ENCODE measurements at regions not wholly inside any gene's neighbourhood (a gene's known extent, or its start where the extent isn't known, plus 50 kb on each side); places are given as distances from the start of the nearest gene placed in this dataset.

DNA sequence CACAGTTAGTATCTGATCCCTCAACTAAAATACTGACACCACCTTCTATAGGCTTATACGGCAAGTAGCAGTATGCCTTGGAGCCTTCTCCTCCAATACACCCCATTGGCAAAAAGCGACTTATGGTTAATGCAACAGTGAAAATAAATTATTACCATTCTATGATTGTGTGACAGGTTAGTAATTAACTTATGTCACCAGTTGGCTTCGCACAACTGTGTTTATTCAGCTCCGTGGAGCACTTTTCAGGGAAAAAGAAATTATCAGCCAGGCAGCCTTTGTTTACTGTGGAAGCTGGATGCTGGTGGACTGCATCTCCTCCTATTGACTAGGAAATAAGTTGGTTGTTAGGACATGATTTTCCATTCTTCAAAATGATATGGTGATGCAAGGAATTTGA, 833.8 kb upstream of the RBFOX1 start:
- DNase-seq: no peak

DNA sequence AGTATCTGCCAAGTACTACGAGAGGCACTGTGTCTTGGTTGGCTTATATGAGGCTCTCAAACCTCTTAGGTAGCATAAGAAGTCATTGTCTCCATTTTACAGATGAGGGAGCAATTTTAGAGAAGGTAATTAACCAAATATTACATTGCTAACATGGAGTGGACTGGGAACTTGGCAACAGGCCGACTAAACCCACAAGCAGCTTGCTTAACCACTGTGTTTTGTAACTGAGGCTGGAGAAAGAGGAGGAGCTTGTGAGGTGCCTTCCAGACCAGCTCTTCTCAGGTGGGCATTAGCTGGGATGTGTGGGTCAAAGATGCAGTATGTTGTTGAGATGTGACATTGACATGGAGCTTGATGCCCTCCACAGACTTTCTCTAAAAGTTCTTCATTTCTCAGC, 835.6 kb upstream of the RBFOX1 start:
- no peak for DNase-seq

DNA sequence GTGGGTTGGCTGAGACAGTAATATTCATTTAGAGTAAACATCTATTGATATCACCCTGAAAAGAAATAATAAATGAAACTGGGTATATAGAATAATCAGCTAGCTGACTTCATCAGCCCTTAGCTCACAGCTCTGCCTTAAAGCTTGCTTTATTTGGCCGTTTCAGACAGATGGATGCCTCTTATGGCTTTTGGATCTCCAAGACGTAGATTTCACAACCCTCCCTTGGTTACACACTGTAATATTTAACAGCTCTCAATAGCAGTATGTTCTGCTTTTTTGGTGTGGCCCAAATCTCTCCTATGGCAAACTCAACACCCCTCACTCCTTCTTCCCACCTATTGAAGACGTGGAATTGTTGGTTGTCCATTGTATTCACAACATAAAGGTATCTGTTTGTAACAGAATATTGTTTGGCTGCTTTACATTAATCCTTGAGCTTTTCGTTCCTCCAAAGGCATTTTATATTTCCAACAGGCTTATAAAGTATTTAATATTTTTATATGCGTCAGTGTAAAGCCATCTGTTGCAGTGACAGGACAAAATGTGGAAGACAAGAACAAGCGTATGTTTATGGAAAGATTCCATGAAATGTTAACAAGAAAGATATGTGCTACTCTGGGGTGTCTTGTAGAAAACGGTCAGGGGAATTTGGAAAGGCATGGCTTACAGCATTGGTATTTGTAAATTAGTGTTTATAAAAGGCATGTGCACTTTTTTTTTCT, 837.0 kb upstream of the RBFOX1 start:
- DNase-seq: no peak

DNA sequence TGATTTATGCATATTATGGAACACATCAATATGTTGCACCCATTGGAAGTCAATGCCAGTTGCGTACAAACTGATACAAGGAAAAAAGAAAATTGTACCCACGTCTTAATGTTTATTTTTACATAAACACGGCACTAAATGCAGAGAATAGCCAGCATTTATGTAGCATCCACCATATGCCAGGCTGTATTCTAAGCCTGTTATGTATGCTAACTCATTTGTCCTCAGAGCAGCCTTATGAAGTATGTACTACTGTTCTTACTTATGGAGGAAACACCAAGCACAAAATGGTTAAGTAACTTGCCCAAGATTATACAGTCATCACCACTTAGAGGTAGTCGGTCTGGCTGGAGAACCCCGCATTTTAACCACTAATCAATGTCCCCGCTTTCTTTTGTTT, 837.9 kb upstream of the RBFOX1 start:
- no peak for DNase-seq

DNA sequence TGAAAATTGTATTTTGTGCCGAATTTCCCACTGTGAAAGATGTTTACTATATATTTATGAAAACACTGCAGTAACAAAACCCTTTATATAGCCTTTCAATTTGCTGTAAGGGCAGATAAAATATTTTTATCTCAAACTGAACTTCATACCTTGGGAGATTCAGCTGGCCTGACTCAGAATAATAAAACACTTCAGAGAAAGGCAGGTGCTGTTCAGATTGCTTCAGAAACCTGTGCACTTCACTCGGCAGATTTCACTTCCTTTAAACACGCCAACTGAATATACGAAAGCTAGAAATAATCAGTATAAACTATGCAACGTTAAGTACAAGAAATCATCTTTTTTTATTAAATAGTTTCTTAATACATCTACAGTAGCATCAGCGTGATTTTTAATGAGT, 839.1 kb upstream of the RBFOX1 start:
- no peak for DNase-seq

DNA sequence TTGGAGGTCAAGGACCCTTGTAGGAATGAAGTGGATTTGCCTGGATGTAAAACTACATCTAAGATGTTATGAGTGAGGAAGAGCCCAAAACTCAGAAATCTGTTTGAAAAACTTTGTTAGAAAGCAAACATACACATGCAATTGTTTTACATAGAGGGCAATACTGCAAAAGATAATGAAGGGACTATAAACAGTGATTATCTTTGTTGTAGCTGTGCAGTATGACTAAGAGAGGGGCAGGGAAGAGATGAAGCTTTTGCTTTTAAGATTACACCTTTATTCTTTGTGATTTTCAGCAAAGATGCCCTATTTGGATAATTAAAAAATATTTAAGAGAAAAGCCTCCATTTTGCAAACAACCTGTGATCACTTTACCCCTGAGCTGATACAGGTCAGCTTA, 839.9 kb upstream of the RBFOX1 start:
- no peak for DNase-seq

DNA sequence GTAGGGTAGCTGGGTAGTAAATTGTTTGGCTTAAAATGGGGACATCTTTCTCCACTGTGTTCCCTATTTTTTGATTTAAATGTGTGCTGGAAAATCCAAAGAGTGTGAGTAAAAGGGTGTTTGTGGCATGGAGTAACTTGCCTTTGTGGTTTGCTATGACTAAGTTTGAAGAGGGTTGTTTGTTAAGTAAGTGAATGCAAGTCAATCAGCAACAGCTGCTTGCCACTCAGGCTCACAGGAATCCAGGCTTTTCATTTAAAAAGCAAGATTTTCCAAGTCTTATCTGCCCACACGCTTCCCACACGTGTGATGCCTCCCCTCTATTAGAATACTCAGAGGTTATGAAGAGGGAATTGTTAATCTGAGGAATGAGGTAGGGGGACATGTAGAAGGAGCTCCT, 847.7 kb upstream of the RBFOX1 start:
- no peak for DNase-seq

DNA sequence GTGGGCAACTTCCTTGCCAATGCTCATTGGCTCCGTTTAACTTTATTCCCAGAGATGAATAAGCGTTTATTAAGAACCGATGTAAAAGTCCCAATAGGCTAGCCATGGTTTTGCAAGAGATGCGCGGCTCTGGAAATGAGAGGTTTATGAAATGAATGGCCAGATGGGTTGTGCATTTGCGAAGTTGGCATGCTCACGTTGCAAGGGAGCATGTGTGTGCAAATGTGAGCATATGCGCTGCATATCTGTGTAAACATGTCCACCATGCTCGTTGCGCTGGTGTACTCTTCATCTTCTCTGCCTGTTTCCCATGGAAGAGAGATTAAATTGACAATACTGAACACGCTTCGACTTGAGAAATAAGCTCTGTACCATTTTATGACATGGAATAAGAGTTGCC, 848.6 kb upstream of the RBFOX1 start:
- no peak for DNase-seq

DNA sequence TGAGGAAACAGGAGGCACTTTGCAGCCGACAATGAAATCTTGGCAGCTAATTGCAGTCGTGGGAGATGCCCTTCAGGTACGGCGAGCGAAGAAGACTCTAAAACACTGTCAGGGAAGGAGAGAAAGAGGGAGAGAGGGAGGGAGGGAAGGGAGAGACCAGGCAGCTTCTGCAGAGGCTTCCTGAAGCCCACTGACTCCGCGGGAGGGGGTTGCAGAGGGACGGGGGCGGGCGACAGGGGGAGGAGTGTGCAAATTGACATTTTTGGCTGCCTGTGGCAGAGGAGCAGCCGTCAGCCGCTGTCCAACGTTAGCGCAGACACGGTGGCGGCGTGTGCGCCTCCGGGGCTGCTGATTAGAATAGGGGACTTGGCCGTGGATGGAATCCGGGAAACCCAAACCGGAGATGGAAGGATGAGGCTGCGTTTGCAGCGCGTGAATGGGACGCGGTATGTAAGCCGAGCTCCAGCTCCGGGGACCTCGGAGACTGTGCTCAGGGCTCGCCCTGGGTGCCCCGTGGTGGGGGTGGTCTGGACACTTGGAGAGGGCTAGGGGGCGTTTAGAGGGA, 849.1 kb upstream of the RBFOX1 start:
- DNase-seq: no peak

DNA sequence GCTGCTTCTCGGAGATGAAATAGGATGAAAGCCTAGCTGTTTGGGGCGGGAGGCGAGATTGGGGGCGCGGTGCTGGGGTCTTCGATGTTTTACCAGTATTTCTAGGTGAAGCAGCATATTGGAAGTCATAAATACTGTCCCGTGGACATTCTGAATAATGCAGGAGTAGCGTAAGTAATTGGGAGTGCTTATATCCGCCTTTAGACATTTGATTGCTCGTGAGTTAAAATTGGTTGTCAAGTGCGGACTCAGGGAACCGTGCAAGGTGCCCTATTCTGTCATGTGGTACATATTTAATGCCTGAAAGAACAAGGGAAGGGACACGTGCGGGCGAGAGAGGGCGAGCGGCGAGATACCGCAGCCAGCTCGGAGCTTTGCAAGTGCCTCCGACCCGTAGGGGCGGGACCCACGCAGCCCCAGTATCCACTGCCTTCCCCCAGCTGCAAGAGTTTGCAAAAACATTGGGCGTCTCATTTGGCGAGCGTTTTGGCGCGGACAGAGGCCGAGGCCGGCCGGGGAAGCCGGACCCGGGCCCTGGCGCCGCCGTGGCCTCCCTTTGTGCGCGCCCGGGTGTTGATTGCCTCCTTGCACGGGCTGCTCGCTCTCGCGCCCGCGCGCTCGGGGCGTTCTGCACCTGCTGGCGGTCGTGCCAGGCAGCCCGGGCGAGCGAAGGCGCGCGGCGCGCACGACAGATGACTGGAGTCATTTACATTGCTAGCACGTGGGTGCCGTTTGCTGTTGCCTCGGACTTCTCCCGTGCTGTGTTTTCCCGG, 849.8 kb upstream of the RBFOX1 start:
- no peak for DNase-seq

DNA sequence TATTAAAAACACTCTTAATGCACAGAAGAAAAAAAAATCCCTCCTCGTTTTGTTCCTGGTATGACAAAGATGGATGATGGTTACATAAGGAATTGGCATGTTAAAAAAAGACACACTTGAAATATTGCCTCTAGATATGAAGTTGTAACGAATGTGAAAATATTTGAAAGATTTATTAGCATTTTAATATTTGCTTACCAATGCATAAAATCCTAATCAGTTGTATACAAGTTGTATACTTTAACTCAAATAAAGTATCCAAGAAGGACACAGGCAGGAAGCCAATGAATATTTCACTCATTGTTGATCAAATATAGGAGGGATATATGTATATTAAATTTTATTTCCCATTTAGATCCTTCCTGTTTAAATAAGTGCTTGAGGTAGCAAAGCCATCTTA, 850.8 kb upstream of the RBFOX1 start:
- no peak for DNase-seq

DNA sequence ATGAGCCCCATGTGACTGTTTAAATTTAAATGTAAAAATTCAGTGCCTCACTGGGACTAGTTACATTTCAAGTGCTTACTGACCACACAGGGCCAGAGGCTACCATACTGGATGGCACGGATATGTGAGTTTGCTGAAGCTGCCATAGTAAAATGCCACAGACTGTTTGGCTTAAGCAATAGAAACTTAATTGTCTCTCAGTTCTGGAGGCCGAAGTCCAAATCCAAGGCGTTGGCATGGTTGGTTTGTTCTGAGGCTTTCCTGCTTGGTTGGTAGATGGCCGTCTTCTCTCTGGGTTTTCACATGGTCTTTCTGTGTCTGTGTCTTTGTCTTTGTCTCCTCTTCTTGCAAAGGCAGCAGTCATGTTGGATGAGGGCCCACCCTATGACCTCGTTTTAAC, 878.9 kb upstream of the RBFOX1 start:
- no peak for DNase-seq

DNA sequence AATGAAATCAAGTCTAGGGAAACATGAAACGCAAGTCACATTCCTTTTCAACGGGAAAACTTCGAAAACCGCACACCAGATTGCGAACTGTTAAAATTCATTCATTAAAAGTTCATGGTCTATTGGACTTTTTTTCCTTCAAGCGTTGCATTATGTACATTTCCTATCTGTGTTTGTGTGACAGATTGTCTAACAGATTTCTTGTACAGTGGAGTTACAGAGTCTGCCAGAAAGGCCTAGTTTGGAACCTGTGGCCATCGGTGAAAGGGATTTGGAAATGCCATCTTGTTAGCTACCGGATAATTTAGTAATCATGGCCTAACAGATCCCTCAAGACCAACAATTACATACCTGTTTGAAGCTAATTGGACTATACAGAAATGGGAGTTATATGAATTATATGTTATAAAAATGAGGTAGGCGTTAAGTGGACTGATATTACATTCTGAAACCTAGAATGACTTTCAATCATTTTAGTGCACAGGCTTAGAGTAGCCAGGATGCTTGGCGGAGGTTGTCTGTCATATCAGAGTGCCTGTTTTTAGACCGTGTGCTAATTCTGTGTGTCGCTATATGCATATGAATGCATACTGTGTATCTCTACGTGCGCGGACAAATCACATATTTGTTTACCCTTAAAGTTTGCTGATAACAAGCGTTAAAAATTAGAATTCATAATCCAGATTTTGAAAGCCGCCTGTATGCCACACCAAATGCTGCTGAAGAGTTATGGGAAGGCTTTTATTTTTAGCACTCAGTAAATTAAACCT, 885.4 kb upstream of the RBFOX1 start:
- no peak for DNase-seq

DNA sequence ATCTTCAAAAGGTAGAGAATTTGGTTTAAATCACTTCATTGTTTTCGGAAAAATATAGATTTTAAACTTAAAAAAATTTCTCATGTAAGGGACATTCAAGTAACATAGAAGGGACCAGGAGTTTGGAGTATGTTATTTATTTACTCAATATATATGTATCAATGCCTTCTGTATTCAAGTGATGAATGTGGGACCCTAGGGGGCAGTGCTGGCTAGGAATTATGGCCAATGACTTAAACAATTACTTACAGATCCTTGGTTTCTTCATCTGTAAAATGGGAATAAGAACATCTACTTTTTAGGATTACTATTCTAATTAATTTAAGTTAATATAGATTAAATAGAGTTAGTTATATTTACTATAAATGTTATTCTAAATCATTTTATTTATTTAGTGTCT, 886.3 kb upstream of the RBFOX1 start:
- no peak for DNase-seq

DNA sequence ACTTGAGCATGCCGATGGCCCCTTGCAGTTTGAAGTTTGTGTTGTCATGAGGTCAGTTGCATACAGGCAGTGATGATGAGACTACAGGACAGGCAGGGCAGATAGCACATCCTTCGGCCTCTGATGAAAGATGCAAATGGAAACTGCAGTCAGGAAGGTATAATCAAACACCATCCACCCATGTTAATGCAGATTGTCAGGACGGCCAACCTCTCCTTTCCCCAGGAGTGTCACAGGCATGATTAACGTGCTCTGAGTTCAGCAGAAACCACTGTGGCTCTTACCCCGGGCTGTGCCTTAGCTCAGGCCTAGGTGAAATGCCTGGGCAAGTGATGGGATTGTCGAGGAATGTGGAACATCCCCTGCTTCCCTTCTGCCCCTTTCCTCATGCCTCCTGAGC, 893.5 kb upstream of the RBFOX1 start:
- DNase-seq: no peak

DNA sequence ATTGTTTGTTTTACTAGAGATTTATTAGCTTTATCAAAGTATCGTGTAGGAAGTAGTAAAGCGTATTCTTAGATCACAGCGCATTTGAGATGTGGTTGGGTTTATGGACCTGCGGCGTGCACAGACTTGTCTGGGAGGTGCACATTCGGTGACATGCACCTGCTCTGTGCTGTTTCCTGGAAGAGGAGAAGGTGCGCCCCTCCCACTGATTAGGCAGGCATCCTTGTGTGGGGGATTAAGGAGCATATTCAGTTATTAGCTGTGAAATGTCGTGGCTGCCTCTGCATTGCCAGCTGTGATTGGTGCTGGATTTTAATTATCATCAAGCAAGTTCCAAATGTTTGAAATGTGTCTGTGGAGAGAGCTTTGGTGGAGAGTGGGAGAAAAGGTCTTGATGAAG, 903.8 kb upstream of the RBFOX1 start:
- no peak for DNase-seq

DNA sequence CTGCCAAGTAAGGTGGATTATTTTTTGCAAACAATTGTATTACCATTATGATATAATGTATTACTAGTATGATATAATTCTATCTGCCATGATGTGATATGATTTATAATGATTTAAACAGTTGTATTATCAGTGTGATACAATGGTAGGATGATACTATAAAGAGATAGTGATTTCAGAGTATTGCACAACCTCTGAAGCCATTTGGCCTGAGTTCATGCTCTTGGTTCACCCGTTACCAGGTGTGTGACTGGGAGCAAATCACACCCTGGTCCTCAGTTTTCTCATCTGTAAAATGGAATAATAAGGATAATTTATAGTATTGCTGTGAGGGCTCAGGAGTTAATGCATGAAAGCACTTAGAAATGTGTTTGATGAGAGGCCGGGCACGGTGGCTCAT, 905.0 kb upstream of the RBFOX1 start:
- no peak for DNase-seq

DNA sequence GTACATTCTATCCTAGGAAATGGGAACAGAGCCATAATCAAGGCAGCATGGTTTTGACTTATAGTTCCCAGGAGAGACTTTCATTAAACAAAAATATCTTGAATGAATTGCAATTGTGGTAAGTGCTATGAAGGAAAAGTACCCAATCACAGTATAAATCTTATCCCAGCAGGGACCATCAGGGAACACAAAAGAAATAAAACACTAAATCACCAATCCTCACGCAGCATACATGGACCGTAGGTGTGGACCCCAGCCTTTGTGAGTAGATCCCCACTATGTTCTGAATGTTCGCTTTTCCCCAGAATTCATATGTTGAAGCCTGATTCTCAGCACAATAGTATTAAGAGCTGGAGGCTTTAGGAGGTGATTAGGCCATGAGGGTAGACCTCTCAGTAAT, 925.0 kb upstream of the RBFOX1 start:
- no peak for DNase-seq

DNA sequence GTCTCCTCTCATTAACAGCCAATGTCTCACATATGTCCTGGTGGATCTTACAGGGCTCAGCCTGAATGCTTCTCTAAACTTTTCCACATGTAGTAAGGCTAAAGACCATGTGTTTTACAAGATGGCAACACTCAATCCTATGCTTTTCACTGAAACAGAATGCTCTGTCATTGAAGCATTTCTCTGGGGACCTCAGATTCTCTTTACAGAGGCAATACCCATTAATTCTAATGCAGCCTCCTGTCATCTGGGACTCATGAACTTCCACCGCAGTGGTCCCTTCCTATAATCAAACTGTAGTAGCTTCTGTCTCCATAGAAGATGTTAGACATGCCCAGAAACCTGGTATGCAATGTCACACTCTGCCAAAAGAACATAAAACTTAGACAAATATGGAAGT, 926.6 kb upstream of the RBFOX1 start:
- no peak for DNase-seq

DNA sequence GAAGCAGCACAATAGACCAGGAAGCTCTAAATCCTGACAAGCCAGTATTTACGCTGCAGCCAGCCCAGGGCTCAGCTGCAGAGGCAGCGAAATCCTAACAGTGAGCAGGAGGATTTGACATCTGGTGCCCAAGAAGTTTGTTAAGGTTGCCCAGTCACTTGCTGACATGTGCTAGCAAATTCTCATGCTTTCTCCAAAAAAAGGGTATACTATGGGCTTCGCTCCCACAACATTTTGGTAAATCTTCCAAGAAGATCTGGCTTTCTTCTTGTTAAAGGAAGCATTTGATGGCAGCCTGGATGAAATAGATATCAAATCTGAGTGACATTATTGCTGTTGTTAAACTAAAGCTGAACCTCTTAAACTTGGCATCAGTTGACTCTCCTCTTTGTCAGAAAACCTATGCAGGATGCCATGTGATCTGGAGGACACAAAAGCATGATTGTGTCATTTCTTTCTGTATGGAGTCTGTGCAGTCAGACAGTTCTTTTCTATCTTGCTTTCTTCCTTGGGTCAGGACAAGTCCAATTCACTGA, 949.7 kb upstream of the RBFOX1 start:
- no peak for DNase-seq

DNA sequence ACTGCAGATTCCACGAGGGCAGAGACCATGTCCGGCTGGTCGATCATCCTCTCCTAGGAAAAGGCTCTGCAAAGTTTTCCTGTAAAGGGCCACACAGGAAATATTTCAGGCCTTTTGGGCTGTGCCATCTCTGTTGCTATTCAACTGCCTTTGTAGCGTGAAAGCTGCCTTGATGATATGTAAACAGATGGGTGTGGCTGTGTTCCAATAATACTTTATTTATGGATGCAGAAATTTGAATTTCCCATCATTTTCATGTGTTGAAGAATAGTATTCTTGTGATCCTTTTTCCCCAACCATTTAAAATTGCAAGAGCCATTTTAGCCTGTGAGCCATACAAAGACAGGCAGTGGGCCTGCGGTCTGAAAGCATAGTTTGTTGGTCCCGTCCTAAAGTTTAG, 950.7 kb upstream of the RBFOX1 start:
- DNase-seq: no peak

DNA sequence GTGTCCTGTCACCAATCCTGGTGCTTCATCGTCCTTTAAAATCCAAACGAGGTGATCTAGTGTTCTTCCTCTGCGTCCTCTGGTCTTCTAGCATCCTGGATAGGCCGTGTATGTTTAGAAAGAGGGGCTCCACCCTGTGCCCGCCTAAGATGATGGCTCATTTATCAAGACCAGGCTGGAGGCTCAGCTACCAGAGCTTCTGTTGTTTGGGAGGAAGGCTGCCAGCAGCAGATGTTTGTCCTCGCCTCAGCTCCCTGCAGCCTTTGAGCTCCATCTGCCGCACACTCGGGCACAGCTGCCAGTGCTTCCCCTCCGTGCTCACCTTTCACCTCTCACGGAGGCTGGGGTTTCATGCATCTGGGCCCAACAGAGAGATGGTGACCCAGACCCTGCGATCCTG, 954.7 kb upstream of the RBFOX1 start:
- no peak for DNase-seq
